ENCODE measurements at regions not wholly inside any gene's neighbourhood (a gene's known extent, or its start where the extent isn't known, plus 50 kb on each side); places are given as distances from the start of the nearest gene placed in this dataset.

- intact Hi-C loops (cut with micrococcal nuclease; ENCODE audit: unreplicated experiment) = no loop called here
- Histone ChIP-seq H3K27ac (ENCODE audit: extremely low read length, insufficient read depth, low read length) (no peak overlapping the region), H3K9ac (ENCODE audit: insufficient read depth, low read depth, low read length) (no peak overlapping the region), H3K36me3 (replicated peaks in 1 of 2; ENCODE audit: control insufficient read depth in 1 of 2, insufficient read depth in 2 of 2, low read length in 2 of 2) (no peaks in the 10 kb centered on the region), H3K9me3 (ENCODE audit: low read length) (no peaks in the 10 kb centered on the region), H3K4me2 (ENCODE audit: low read depth, low read length) (no peak overlapping the region), H3K79me2 (ENCODE audit: insufficient read depth, low read length) (no peaks in the 10 kb centered on the region), H3K27me3 (ENCODE audit: control insufficient read depth in 1 of 2, insufficient read depth in 2 of 2, low read length in 2 of 2) (no peaks in the 10 kb centered on the region), H2AFZ (ENCODE audit: low read length) (no peak overlapping the region), H3K4me1 (ENCODE audit: insufficient read depth, low read length) (no peaks in the 10 kb centered on the region), H3K4me3 (replicated peaks in 1 of 3; ENCODE audit: insufficient read depth in 1 of 3, low read depth in 2 of 3, low read length in 3 of 3) (no peak overlapping the region), H4K20me1 (ENCODE audit: insufficient read depth, low read length) (no peaks in the 10 kb centered on the region)
- ChIA-PET CTCF (ENCODE audit: low intra/inter-chr PET ratio, low total read pairs) (no interaction called here), POLR2A (no interaction called here)
- ATAC-seq (no peak), DNase-seq (ENCODE audit: low spot score) (no peak), FAIRE-seq (no peak)
- no TSS peak for BruUV-seq (replicated peaks)
- WGBS (ENCODE audit: low lambda C conversion rate) = 66% methylated on average over 2 of the region's 2 CpGs
- TF ChIP-seq ZEB1 (IDR thresholded peaks at IDR 0.05; ENCODE audit: insufficient replicate concordance, low read depth) (no peak), SALL2 (CRISPR knock-in tag; IDR thresholded peaks at IDR 0.05) (no peak), NKX3-1 (CRISPR knock-in tag; IDR thresholded peaks at IDR 0.05) (no peak), MEIS1 (CRISPR knock-in tag; IDR thresholded peaks at IDR 0.05; ENCODE audit: borderline replicate concordance) (no peak), NFIB (CRISPR knock-in tag; IDR thresholded peaks at IDR 0.05; ENCODE audit: borderline replicate concordance) (no peak), CTCF (CRISPR knock-in tag; IDR thresholded peaks at IDR 0.05) (no peak), THYN1 (CRISPR knock-in tag; IDR thresholded peaks at IDR 0.05; ENCODE audit: borderline replicate concordance, low read depth) (no peak), NCOR1 (IDR thresholded peaks at IDR 0.05; ENCODE audit: borderline replicate concordance, low read length) (no peak), KLF16 (CRISPR knock-in tag; IDR thresholded peaks at IDR 0.05) (no peak), ZNF678 (CRISPR knock-in tag; IDR thresholded peaks at IDR 0.05) (no peak), REST (IDR thresholded peaks at IDR 0.05; ENCODE audit: borderline replicate concordance in 1 of 2, low read depth in 1 of 2, low read length in 2 of 2) (no peak), ARID3A (IDR thresholded peaks at IDR 0.05; ENCODE audit: low read depth, low read length) (no peak), ZNF776 (CRISPR knock-in tag; IDR thresholded peaks at IDR 0.05) (no peak), ZBTB7A (CRISPR knock-in tag; IDR thresholded peaks at IDR 0.05) (no peak)
- in situ Hi-C loops (cut with HindIII; ENCODE audit: extremely low pct_ligation_motif_present, low pct_unique_long_range_greater_than_20kb) = no loop called here
Observed at GRCh38 chr6:103335412-103335811, 1524.3 kb downstream of the HACE1 start.

Data from HepG2 (cell line).